ENCODE measurements at regions not wholly inside any gene's neighbourhood (a gene's known extent, or its start where the extent isn't known, plus 50 kb on each side); places are given as distances from the start of the nearest gene placed in this dataset.

DNA sequence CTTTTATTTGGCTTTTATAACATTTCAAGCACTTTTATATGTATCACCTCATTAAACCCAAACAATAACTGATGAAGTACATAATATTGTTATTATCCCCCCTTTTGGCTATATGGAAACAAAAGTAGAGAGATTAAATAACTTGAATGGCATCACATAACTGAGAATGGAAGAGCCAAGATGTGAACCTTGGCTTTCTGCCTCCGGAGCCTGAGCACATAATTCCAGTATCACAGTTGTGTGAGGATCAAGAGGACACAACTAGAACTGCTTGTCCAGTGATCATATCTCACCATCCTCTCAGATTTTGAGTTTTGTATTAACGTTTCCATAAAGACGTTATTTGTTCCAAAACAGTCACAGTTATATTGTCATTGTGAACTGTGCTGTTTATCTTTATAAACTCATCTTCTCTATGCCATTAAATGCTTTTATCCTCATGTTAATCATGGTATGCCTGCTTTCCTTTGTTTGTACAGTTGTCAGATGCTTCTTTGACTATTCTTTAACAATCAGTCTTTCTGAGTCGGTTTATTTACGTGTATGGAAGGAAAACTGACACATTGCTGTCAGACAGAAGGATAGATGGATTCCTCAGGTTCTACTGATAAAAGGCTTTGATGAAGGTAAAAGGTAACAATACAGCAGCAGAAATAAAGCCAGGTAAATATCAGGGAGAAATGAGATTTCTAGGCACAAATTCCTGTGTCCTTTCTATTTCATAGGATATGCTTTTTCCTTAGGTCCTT, 92.0 kb upstream of the FAM13C start:
- no peak overlapping the region for H3K4me3 Mint-ChIP-seq
- ChIA-PET POLR2A (no interaction called here), CTCF (no interaction called here)
- no peak for ATAC-seq
- TF ChIP-seq, protein P1, sequence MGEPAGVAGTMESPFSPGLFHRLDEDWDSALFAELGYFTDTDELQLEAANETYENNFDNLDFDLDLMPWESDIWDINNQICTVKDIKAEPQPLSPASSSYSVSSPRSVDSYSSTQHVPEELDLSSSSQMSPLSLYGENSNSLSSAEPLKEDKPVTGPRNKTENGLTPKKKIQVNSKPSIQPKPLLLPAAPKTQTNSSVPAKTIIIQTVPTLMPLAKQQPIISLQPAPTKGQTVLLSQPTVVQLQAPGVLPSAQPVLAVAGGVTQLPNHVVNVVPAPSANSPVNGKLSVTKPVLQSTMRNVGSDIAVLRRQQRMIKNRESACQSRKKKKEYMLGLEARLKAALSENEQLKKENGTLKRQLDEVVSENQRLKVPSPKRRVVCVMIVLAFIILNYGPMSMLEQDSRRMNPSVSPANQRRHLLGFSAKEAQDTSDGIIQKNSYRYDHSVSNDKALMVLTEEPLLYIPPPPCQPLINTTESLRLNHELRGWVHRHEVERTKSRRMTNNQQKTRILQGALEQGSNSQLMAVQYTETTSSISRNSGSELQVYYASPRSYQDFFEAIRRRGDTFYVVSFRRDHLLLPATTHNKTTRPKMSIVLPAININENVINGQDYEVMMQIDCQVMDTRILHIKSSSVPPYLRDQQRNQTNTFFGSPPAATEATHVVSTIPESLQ (CRISPR knock-in tag; IDR thresholded peaks at IDR 0.05) = no peak
- no peak for TF ChIP-seq KAT7 (CRISPR knock-in tag; IDR thresholded peaks at IDR 0.05; ENCODE audit: borderline replicate concordance)
- no peak for TF ChIP-seq ZNF396 (CRISPR knock-in tag; IDR thresholded peaks at IDR 0.05; ENCODE audit: borderline replicate concordance)
- TF ChIP-seq, protein P2, sequence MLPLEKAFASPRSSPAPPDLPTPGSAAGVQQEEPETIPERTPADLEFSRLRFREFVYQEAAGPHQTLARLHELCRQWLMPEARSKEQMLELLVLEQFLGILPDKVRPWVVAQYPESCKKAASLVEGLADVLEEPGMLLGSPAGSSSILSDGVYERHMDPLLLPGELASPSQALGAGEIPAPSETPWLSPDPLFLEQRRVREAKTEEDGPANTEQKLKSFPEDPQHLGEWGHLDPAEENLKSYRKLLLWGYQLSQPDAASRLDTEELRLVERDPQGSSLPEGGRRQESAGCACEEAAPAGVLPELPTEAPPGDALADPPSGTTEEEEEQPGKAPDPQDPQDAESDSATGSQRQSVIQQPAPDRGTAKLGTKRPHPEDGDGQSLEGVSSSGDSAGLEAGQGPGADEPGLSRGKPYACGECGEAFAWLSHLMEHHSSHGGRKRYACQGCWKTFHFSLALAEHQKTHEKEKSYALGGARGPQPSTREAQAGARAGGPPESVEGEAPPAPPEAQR (CRISPR knock-in tag; IDR thresholded peaks at IDR 0.05) = no peak
- TF ChIP-seq, protein P3, sequence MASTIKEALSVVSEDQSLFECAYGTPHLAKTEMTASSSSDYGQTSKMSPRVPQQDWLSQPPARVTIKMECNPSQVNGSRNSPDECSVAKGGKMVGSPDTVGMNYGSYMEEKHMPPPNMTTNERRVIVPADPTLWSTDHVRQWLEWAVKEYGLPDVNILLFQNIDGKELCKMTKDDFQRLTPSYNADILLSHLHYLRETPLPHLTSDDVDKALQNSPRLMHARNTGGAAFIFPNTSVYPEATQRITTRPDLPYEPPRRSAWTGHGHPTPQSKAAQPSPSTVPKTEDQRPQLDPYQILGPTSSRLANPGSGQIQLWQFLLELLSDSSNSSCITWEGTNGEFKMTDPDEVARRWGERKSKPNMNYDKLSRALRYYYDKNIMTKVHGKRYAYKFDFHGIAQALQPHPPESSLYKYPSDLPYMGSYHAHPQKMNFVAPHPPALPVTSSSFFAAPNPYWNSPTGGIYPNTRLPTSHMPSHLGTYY (CRISPR knock-in tag; IDR thresholded peaks at IDR 0.05) = no peak
- TF ChIP-seq NR3C1 (CRISPR knock-in tag; conservative IDR thresholded peaks at IDR 0.05; ENCODE audit: low read depth) = no peak
- TF ChIP-seq FOXK1 (CRISPR knock-in tag; IDR thresholded peaks at IDR 0.05) = no peak
- TF ChIP-seq, protein P4, sequence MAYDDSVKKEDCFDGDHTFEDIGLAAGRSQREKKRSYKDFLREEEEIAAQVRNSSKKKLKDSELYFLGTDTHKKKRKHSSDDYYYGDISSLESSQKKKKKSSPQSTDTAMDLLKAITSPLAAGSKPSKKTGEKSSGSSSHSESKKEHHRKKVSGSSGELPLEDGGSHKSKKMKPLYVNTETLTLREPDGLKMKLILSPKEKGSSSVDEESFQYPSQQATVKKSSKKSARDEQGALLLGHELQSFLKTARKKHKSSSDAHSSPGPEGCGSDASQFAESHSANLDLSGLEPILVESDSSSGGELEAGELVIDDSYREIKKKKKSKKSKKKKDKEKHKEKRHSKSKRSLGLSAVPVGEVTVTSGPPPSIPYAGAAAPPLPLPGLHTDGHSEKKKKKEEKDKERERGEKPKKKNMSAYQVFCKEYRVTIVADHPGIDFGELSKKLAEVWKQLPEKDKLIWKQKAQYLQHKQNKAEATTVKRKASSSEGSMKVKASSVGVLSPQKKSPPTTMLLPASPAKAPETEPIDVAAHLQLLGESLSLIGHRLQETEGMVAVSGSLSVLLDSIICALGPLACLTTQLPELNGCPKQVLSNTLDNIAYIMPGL (CRISPR knock-in tag; IDR thresholded peaks at IDR 0.05) = no peak
- TF ChIP-seq SMAD4 (CRISPR knock-in tag; IDR thresholded peaks at IDR 0.05) = no peak
- TF ChIP-seq, protein P5, sequence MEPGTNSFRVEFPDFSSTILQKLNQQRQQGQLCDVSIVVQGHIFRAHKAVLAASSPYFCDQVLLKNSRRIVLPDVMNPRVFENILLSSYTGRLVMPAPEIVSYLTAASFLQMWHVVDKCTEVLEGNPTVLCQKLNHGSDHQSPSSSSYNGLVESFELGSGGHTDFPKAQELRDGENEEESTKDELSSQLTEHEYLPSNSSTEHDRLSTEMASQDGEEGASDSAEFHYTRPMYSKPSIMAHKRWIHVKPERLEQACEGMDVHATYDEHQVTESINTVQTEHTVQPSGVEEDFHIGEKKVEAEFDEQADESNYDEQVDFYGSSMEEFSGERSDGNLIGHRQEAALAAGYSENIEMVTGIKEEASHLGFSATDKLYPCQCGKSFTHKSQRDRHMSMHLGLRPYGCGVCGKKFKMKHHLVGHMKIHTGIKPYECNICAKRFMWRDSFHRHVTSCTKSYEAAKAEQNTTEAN (CRISPR knock-in tag; IDR thresholded peaks at IDR 0.05) = no peak
- no peak for DNase-seq (ENCODE audit: low spot score)
- no peak overlapping the region for H3K27ac Mint-ChIP-seq
- H3K9me3 Mint-ChIP-seq = peaks cover 5% of the 10 kb centered on the region
- H3K4me1 Mint-ChIP-seq = no peaks in the 10 kb centered on the region
- no peaks in the 10 kb centered on the region for H3K27me3 Mint-ChIP-seq (ENCODE audit: low read depth)
- 0 out of 2 replicates have a peak, but pooled peaks cover 2% of the 10 kb centered on the region for H3K36me3 Mint-ChIP-seq

DNA sequence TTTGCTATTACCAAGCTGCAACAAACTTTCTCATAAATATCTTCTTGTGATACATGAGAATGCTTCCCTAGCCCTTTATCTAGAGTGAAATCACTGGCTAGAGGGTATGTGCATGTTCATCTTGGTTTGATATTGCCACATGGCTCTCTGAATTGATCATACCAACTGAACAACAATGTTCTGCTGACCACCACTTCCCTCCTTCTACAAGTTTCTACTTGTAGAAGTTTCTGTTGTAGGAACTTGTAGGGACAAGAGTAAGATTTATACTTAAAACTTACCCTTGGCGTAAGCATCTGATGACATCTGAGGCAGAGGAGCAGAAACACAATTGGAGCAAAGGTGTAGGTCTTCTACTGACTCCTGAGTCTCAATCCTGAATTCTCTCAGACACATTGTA, 86.3 kb upstream of the FAM13C start:
- TF ChIP-seq, protein P6, sequence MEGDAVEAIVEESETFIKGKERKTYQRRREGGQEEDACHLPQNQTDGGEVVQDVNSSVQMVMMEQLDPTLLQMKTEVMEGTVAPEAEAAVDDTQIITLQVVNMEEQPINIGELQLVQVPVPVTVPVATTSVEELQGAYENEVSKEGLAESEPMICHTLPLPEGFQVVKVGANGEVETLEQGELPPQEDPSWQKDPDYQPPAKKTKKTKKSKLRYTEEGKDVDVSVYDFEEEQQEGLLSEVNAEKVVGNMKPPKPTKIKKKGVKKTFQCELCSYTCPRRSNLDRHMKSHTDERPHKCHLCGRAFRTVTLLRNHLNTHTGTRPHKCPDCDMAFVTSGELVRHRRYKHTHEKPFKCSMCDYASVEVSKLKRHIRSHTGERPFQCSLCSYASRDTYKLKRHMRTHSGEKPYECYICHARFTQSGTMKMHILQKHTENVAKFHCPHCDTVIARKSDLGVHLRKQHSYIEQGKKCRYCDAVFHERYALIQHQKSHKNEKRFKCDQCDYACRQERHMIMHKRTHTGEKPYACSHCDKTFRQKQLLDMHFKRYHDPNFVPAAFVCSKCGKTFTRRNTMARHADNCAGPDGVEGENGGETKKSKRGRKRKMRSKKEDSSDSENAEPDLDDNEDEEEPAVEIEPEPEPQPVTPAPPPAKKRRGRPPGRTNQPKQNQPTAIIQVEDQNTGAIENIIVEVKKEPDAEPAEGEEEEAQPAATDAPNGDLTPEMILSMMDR (IDR thresholded peaks at IDR 0.05) = no peak
- TF ChIP-seq, protein P7, sequence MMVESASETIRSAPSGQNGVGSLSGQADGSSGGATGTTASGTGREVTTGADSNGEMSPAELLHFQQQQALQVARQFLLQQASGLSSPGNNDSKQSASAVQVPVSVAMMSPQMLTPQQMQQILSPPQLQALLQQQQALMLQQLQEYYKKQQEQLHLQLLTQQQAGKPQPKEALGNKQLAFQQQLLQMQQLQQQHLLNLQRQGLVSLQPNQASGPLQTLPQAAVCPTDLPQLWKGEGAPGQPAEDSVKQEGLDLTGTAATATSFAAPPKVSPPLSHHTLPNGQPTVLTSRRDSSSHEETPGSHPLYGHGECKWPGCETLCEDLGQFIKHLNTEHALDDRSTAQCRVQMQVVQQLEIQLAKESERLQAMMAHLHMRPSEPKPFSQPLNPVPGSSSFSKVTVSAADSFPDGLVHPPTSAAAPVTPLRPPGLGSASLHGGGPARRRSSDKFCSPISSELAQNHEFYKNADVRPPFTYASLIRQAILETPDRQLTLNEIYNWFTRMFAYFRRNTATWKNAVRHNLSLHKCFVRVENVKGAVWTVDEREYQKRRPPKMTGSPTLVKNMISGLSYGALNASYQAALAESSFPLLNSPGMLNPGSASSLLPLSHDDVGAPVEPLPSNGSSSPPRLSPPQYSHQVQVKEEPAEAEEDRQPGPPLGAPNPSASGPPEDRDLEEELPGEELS (CRISPR knock-in tag; IDR thresholded peaks at IDR 0.05) = no peak
- no peak for TF ChIP-seq PRRX2 (CRISPR knock-in tag; IDR thresholded peaks at IDR 0.05)
- Mint-ChIP-seq H3K27me3 (ENCODE audit: low read depth) (no peaks in the 10 kb centered on the region), H3K4me1 (no peaks in the 10 kb centered on the region), H3K36me3 (0 out of 2 replicates have a peak, but pooled peaks cover 2% of the 10 kb centered on the region), H3K9me3 (peaks cover 5% of the 10 kb centered on the region), H3K27ac (no peak overlapping the region; the same call in 1 of the 2 replicates), H3K4me3 (no peak overlapping the region)
- ChIA-PET CTCF (no interaction called here), POLR2A (no interaction called here)
- ATAC-seq (no peak), DNase-seq (ENCODE audit: low spot score) (no peak)
